HEK293 (cell line): ENCODE measurements at regions not wholly inside any gene's neighbourhood (a gene's known extent, or its start where the extent isn't known, plus 50 kb on each side); places are given as distances from the start of the nearest gene placed in this dataset.

ENCODE experiments used
- IKZF3 ChIP-seq: fragments of 450-650 bp; IDR thresholded peaks from 2 replicates; pipeline ENCODE4 v1.5.0; 2018; ENCODE audit warnings: missing biosample characterization, mild to moderate bottlenecking, missing genetic modification characterization, moderate library complexity
- KLF17 ChIP-seq: fragments of 450-650 bp; formaldehyde crosslinking; IDR thresholded peaks from 2 replicates; pipeline ENCODE4 v1.5.1; 2016; ENCODE audit warnings: missing biosample characterization, missing genetic modification characterization
- OVOL3 ChIP-seq: fragments of 450-650 bp; formaldehyde crosslinking; IDR thresholded peaks from 2 replicates; pipeline ENCODE4 v1.5.1; 2016; ENCODE audit warnings: missing biosample characterization, missing genetic modification characterization
- SCRT1 ChIP-seq: fragments of 450-650 bp; formaldehyde crosslinking; IDR thresholded peaks from 2 replicates; pipeline ENCODE4 v1.5.1; 2016; ENCODE audit warnings: missing biosample characterization, missing genetic modification characterization, borderline replicate concordance
- TCF7L2 ChIP-seq: IDR thresholded peaks from 2 replicates; pipeline ENCODE4 v1.6.1; 2011; ENCODE audit warnings: low read depth, mild to moderate bottlenecking, inconsistent platforms, low read length, moderate library complexity, borderline replicate concordance
- ZBTB26 ChIP-seq: fragments of 450-650 bp; formaldehyde crosslinking; optimal IDR thresholded peaks from 2 replicates; pipeline ENCODE3; 2016; ENCODE audit warnings: missing biosample characterization, mild to moderate bottlenecking, missing genetic modification characterization
- ZEB2 ChIP-seq: fragments of 450-650 bp; formaldehyde crosslinking; IDR thresholded peaks from 2 replicates; pipeline ENCODE4 v1.5.1; 2016; ENCODE audit warnings: missing biosample characterization, missing genetic modification characterization
- ZNF362 ChIP-seq: fragments of 450-650 bp; formaldehyde crosslinking; IDR thresholded peaks from 2 replicates; pipeline ENCODE4 v1.5.1; 2016; ENCODE audit warnings: missing biosample characterization, missing genetic modification characterization
- ZNF37A ChIP-seq: fragments of 450-650 bp; IDR thresholded peaks from 2 replicates; pipeline ENCODE4 v1.5.1; 2018; ENCODE audit warnings: missing biosample characterization, missing genetic modification characterization
- ZNF561 ChIP-seq: fragments of 450-650 bp; IDR thresholded peaks from 2 replicates; pipeline ENCODE4 v1.5.1; 2018; ENCODE audit warnings: missing biosample characterization, missing genetic modification characterization, borderline replicate concordance
- ZNF610 ChIP-seq: fragments of 450-650 bp; formaldehyde crosslinking; IDR thresholded peaks from 2 replicates; pipeline ENCODE4 v1.5.1; 2016; ENCODE audit warnings: missing biosample characterization, missing genetic modification characterization, borderline replicate concordance
- ZNF645 ChIP-seq: fragments of 450-650 bp; formaldehyde crosslinking; IDR thresholded peaks from 2 replicates; pipeline ENCODE4; 2016; ENCODE audit warnings: missing biosample characterization, missing genetic modification characterization
- ZNF701 ChIP-seq: fragments of 450-650 bp; formaldehyde crosslinking; IDR thresholded peaks from 2 replicates; pipeline ENCODE4 v1.5.1; 2016; ENCODE audit warnings: missing biosample characterization, missing genetic modification characterization
- TF ChIP-seq, protein P1 (sequence below): fragments of 450-650 bp; formaldehyde crosslinking; IDR thresholded peaks from 2 replicates; pipeline ENCODE4 v1.5.1; 2016; ENCODE audit warnings: missing biosample characterization, missing genetic modification characterization

GRCh38 chr16:27651301-27651700, 101.4 kb downstream of the KATNIP start:
- TF ChIP-seq IKZF3 (tag by site-specific recombination) = no peak
- no peak for TF ChIP-seq ZNF362 (tag by site-specific recombination)
- TF ChIP-seq, protein P1, sequence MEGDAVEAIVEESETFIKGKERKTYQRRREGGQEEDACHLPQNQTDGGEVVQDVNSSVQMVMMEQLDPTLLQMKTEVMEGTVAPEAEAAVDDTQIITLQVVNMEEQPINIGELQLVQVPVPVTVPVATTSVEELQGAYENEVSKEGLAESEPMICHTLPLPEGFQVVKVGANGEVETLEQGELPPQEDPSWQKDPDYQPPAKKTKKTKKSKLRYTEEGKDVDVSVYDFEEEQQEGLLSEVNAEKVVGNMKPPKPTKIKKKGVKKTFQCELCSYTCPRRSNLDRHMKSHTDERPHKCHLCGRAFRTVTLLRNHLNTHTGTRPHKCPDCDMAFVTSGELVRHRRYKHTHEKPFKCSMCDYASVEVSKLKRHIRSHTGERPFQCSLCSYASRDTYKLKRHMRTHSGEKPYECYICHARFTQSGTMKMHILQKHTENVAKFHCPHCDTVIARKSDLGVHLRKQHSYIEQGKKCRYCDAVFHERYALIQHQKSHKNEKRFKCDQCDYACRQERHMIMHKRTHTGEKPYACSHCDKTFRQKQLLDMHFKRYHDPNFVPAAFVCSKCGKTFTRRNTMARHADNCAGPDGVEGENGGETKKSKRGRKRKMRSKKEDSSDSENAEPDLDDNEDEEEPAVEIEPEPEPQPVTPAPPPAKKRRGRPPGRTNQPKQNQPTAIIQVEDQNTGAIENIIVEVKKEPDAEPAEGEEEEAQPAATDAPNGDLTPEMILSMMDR = no peak
- TF ChIP-seq ZNF561 (tag by site-specific recombination) = no peak
- no peak for TF ChIP-seq OVOL3 (tag by site-specific recombination)
- no peak for TF ChIP-seq ZEB2 (tag by site-specific recombination)
- TF ChIP-seq ZNF37A = no peak
- TF ChIP-seq SCRT1 (tag by site-specific recombination) = no peak
- TF ChIP-seq ZNF610 = no peak
- TF ChIP-seq ZNF701 (tag by site-specific recombination) = no peak
- no peak for TF ChIP-seq KLF17 (tag by site-specific recombination)
- TF ChIP-seq ZBTB26 = no peak
- TF ChIP-seq ZNF645 (tag by site-specific recombination) = no peak
- no peak for TF ChIP-seq TCF7L2
